ENCODE measurements at regions not wholly inside any gene's neighbourhood (a gene's known extent, or its start where the extent isn't known, plus 50 kb on each side); places are given as distances from the start of the nearest gene placed in this dataset.
A peak's percentile ranks its signal among the peaks of the same experiment; 100 is the strongest.

DNA sequence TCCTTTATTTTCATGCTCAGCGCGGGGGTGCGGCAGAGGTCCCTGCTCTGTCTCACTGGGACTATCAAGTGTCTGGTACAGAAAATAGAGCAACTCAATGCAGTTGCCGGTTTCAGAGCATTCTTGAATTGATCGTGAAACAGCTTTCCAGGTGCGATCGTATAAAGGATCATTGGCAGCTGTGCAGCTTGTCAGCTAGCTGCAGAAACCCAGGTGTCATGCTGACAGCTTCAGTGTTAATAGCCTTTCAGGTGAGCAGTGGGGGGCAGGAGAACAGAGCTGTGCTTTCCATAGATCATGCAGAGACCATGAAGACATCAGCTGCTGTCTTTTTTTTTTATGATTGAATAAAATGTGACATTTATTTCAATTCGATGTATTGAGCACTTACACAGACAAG, 583.9 kb downstream of the NLGN4X start:
- no peak for TF ChIP-seq EZH2phosphoT487 (IDR thresholded peaks at IDR 0.05; ENCODE audit: unreplicated experiment)
- no peak for TF ChIP-seq CREB1 (CRISPR knock-in tag; IDR thresholded peaks at IDR 0.05; ENCODE audit: low read depth)
- no peak for TF ChIP-seq STAT1 (IDR thresholded peaks at IDR 0.05; ENCODE audit: unreplicated experiment)
- no peaks in the 10 kb centered on the region for H3K79me2 ChIP-seq (replicated peaks; ENCODE audit: insufficient read depth)
- no peaks in the 10 kb centered on the region for H3K9me2 ChIP-seq (ENCODE audit: insufficient read depth)
- H4K20me1 ChIP-seq (replicated peaks; ENCODE audit: insufficient read depth): no peaks in the 10 kb centered on the region
- no peak overlapping the region for H3K4me3 ChIP-seq
- Mint-ChIP-seq H3K4me3 (peak overlapping the region; percentile 29; the same call in 1 of the 3 replicates), H3K27ac (no peak overlapping the region), H3K9me3 (peaks cover 2% of the 10 kb centered on the region; the same call in 1 of the 3 replicates), H3K4me1 (peaks cover 53% of the 10 kb centered on the region), H3K27me3 (ENCODE audit: insufficient read depth, low read depth, poor library complexity) (peaks cover 7% of the 10 kb centered on the region), H3K36me3 (ENCODE audit: low read depth) (no peaks in the 10 kb centered on the region; the same call in 2 of the 3 replicates)
- no peaks in the 10 kb centered on the region for H3K36me3 ChIP-seq (ENCODE audit: insufficient read depth)
- ATAC-seq (peak; percentile 48), DNase-seq (ENCODE audit: low spot score) (peak; percentile 24)
- peak overlapping the region; percentile 51 for H3K4me2 ChIP-seq
- H3F3A ChIP-seq (replicated peaks; ENCODE audit: low read depth): no peaks in the 10 kb centered on the region
- H3K4me1 ChIP-seq (ENCODE audit: insufficient read depth): peaks cover 40% of the 10 kb centered on the region
- no peak overlapping the region for H2AFZ ChIP-seq
- H3K27ac ChIP-seq (ENCODE audit: low read depth): no peak overlapping the region
- no peaks in the 10 kb centered on the region for H3K27me3 ChIP-seq (ENCODE audit: insufficient read depth)

DNA sequence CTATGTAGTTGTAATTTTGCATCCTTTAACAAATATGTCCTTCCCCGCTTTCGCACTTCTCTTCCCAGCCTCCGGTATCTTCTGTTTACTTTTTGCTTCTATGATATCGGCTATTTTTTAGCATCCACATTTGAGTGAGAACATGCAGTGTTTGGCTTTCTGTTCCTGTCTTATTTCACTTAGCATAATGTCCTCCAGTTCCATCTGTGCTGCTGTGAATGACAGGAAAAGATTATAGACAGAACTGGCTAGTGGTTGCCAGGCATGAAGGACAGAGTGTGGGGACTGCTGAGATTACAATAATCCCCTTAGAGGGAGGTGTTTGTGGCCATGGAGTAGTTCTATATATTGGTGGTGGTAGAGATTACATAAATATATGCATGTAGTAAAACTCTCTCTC, 588.6 kb downstream of the NLGN4X start:
- Histone ChIP-seq H3K36me3 (ENCODE audit: insufficient read depth) (no peaks in the 10 kb centered on the region), H3K79me2 (replicated peaks; ENCODE audit: insufficient read depth) (no peaks in the 10 kb centered on the region), H3K4me2 (no peak overlapping the region), H3K4me1 (ENCODE audit: insufficient read depth) (peaks cover 8% of the 10 kb centered on the region), H3F3A (replicated peaks; ENCODE audit: low read depth) (no peaks in the 10 kb centered on the region), H3K9me2 (ENCODE audit: insufficient read depth) (no peaks in the 10 kb centered on the region), H3K27ac (ENCODE audit: low read depth) (no peak overlapping the region), H3K4me3 (no peak overlapping the region), H2AFZ (no peak overlapping the region), H3K27me3 (ENCODE audit: insufficient read depth) (no peaks in the 10 kb centered on the region), H4K20me1 (replicated peaks; ENCODE audit: insufficient read depth) (no peaks in the 10 kb centered on the region)
- H3K27me3 Mint-ChIP-seq (ENCODE audit: insufficient read depth, low read depth, poor library complexity): no peaks in the 10 kb centered on the region
- ATAC-seq (no peak), DNase-seq (ENCODE audit: low spot score) (no peak)
- no peak overlapping the region for H3K27ac Mint-ChIP-seq
- H3K9me3 Mint-ChIP-seq: no peaks in the 10 kb centered on the region
- TF ChIP-seq POLR2AphosphoS5 (IDR thresholded peaks at IDR 0.05; ENCODE audit: low read depth) (no peak), ZNF114 (CRISPR knock-in tag; IDR thresholded peaks at IDR 0.05) (no peak), STAT1 (IDR thresholded peaks at IDR 0.05; ENCODE audit: unreplicated experiment) (no peak), JUNB (IDR thresholded peaks at IDR 0.05; ENCODE audit: unreplicated experiment) (no peak), EZH2phosphoT487 (IDR thresholded peaks at IDR 0.05; ENCODE audit: unreplicated experiment) (no peak), EZH2 (IDR thresholded peaks at IDR 0.05; ENCODE audit: low read depth, unreplicated experiment) (no peak), CREB1 (CRISPR knock-in tag; IDR thresholded peaks at IDR 0.05; ENCODE audit: low read depth) (no peak)
- TF ChIP-seq, protein P1, sequence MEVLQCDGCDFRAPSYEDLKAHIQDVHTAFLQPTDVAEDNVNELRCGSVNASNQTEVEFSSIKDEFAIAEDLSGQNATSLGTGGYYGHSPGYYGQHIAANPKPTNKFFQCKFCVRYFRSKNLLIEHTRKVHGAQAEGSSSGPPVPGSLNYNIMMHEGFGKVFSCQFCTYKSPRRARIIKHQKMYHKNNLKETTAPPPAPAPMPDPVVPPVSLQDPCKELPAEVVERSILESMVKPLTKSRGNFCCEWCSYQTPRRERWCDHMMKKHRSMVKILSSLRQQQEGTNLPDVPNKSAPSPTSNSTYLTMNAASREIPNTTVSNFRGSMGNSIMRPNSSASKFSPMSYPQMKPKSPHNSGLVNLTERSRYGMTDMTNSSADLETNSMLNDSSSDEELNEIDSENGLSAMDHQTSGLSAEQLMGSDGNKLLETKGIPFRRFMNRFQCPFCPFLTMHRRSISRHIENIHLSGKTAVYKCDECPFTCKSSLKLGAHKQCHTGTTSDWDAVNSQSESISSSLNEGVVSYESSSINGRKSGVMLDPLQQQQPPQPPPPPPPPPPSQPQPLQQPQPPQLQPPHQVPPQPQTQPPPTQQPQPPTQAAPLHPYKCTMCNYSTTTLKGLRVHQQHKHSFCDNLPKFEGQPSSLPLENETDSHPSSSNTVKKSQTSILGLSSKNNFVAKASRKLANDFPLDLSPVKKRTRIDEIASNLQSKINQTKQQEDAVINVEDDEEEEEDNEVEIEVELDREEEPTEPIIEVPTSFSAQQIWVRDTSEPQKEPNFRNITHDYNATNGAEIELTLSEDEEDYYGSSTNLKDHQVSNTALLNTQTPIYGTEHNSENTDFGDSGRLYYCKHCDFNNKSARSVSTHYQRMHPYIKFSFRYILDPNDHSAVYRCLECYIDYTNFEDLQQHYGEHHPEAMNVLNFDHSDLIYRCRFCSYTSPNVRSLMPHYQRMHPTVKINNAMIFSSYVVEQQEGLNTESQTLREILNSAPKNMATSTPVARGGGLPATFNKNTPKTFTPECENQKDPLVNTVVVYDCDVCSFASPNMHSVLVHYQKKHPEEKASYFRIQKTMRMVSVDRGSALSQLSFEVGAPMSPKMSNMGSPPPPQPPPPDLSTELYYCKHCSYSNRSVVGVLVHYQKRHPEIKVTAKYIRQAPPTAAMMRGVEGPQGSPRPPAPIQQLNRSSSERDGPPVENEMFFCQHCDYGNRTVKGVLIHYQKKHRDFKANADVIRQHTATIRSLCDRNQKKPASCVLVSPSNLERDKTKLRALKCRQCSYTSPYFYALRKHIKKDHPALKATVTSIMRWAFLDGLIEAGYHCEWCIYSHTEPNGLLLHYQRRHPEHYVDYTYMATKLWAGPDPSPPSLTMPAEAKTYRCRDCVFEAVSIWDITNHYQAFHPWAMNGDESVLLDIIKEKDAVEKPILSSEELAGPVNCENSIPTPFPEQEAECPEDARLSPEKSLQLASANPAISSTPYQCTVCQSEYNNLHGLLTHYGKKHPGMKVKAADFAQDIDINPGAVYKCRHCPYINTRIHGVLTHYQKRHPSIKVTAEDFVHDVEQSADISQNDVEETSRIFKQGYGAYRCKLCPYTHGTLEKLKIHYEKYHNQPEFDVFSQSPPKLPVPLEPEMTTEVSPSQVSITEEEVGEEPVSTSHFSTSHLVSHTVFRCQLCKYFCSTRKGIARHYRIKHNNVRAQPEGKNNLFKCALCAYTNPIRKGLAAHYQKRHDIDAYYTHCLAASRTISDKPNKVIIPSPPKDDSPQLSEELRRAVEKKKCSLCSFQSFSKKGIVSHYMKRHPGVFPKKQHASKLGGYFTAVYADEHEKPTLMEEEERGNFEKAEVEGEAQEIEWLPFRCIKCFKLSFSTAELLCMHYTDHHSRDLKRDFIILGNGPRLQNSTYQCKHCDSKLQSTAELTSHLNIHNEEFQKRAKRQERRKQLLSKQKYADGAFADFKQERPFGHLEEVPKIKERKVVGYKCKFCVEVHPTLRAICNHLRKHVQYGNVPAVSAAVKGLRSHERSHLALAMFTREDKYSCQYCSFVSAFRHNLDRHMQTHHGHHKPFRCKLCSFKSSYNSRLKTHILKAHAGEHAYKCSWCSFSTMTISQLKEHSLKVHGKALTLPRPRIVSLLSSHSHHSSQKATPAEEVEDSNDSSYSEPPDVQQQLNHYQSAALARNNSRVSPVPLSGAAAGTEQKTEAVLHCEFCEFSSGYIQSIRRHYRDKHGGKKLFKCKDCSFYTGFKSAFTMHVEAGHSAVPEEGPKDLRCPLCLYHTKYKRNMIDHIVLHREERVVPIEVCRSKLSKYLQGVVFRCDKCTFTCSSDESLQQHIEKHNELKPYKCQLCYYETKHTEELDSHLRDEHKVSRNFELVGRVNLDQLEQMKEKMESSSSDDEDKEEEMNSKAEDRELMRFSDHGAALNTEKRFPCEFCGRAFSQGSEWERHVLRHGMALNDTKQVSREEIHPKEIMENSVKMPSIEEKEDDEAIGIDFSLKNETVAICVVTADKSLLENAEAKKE (CRISPR knock-in tag; IDR thresholded peaks at IDR 0.05): no peak
- TF ChIP-seq, protein P2, sequence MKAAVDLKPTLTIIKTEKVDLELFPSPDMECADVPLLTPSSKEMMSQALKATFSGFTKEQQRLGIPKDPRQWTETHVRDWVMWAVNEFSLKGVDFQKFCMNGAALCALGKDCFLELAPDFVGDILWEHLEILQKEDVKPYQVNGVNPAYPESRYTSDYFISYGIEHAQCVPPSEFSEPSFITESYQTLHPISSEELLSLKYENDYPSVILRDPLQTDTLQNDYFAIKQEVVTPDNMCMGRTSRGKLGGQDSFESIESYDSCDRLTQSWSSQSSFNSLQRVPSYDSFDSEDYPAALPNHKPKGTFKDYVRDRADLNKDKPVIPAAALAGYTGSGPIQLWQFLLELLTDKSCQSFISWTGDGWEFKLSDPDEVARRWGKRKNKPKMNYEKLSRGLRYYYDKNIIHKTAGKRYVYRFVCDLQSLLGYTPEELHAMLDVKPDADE (IDR thresholded peaks at IDR 0.05): no peak
- TF ChIP-seq, protein P3, sequence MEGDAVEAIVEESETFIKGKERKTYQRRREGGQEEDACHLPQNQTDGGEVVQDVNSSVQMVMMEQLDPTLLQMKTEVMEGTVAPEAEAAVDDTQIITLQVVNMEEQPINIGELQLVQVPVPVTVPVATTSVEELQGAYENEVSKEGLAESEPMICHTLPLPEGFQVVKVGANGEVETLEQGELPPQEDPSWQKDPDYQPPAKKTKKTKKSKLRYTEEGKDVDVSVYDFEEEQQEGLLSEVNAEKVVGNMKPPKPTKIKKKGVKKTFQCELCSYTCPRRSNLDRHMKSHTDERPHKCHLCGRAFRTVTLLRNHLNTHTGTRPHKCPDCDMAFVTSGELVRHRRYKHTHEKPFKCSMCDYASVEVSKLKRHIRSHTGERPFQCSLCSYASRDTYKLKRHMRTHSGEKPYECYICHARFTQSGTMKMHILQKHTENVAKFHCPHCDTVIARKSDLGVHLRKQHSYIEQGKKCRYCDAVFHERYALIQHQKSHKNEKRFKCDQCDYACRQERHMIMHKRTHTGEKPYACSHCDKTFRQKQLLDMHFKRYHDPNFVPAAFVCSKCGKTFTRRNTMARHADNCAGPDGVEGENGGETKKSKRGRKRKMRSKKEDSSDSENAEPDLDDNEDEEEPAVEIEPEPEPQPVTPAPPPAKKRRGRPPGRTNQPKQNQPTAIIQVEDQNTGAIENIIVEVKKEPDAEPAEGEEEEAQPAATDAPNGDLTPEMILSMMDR (conservative IDR thresholded peaks at IDR 0.05; ENCODE audit: low read depth in 2 of 2): no peak
- no peak overlapping the region for H3K4me3 Mint-ChIP-seq
- no peaks in the 10 kb centered on the region; the same call in 2 of the 3 replicates for H3K36me3 Mint-ChIP-seq (ENCODE audit: low read depth)
- H3K4me1 Mint-ChIP-seq: peaks cover 15% of the 10 kb centered on the region
